H1 (cell line): ENCODE measurements at regions not wholly inside any gene's neighbourhood (a gene's known extent, or its start where the extent isn't known, plus 50 kb on each side); places are given as distances from the start of the nearest gene placed in this dataset.

Experiments used
- CTCF ChIA-PET: fragments of 300-600 bp; sonication (Branson Sonifier 250); formaldehyde crosslinking; loops from one replicate; lab custom pipeline; 2021; ENCODE audit not compliant: partially characterized antibody; lab: Charles Lee
- POLR2A ChIA-PET: fragments of 300-600 bp; sonication (Branson Sonifier 250); formaldehyde crosslinking; loops from one replicate; lab custom pipeline; 2021; ENCODE audit warnings: inconsistent platforms; ENCODE audit not compliant: partially characterized antibody; lab: Charles Lee
- DNase-seq, 2 experiments: peaks; one replicate each; pipeline versions ENCODE4 v3.0.0 to v3.0.0-alpha.2; 2010 to 2022; ENCODE audit warnings: low spot score in 2 of 2, low read depth in 1 of 2, mixed read lengths in 1 of 2
- FAIRE-seq: peaks from 2 replicates; lab custom pipeline; 2011; peaks lifted over from hg19 to GRCh38; lab: Jason Lieb, UNC
- H2AFZ ChIP-seq: 2 replicates; pipeline ENCODE4 v1.8.1; 2012; ENCODE audit warnings: low read length, inconsistent platforms
- H2AK5ac ChIP-seq: 2 replicates; pipeline ENCODE4 v1.6.1; 2013; ENCODE audit warnings: low read depth, low read length
- H2BK120ac ChIP-seq: replicated peaks from 2 replicates; pipeline ENCODE3; 2013; ENCODE audit warnings: low read depth, low read length, inconsistent platforms
- H2BK12ac ChIP-seq: 2 replicates; pipeline ENCODE4 v1.6.1; 2013; ENCODE audit warnings: low read depth, low read length
- H2BK15ac ChIP-seq: 2 replicates; pipeline ENCODE4 v1.6.1; 2013; ENCODE audit warnings: low read length
- H2BK20ac ChIP-seq: 2 replicates; pipeline ENCODE4 v1.6.1; 2013; ENCODE audit warnings: low read length
- H2BK5ac ChIP-seq: 2 replicates; pipeline ENCODE4 v1.6.1; 2013; ENCODE audit warnings: low read depth, low read length
- H3K14ac ChIP-seq: 2 replicates; pipeline ENCODE4 v1.6.1; 2013; ENCODE audit warnings: inconsistent platforms; ENCODE audit not compliant: insufficient read length
- H3K18ac ChIP-seq: 2 replicates; pipeline ENCODE4 v1.6.1; 2013; ENCODE audit warnings: low read length; ENCODE audit errors: extremely low read depth
- H3K23ac ChIP-seq: 2 replicates; pipeline ENCODE4 v1.6.1; 2013; ENCODE audit warnings: inconsistent platforms; ENCODE audit not compliant: insufficient read length
- H3K23me2 ChIP-seq: 2 replicates; pipeline ENCODE4 v1.6.1; 2013; ENCODE audit warnings: low read depth, low read length
- H3K27ac ChIP-seq: 2 replicates; pipeline ENCODE4 v1.6.1; 2011; ENCODE audit warnings: low read depth, low read length, inconsistent platforms
- H3K27me3 ChIP-seq, 4 experiments: replicated peaks in 1 of 4; 1 replicate in 1 of 4; 2 replicates in 3 of 4; pipeline versions ENCODE4 v1.6.1 to v1.8.1; 2011 to 2013; ENCODE audit warnings: low read length in 3 of 4, mild to moderate bottlenecking in 3 of 4, inconsistent platforms in 2 of 4, mixed read lengths in 2 of 4, moderate library complexity in 1 of 4; ENCODE audit not compliant: control insufficient read depth in 3 of 4, insufficient read depth in 3 of 4; ENCODE audit errors: extremely low read depth in 1 of 4
- H3K36me3 ChIP-seq, 4 experiments: 2 replicates each; pipeline versions ENCODE4 v1.6.1 to v1.8.1; 2011 to 2013; ENCODE audit warnings: mild to moderate bottlenecking in 4 of 4, low read length in 3 of 4, moderate library complexity in 2 of 4, control low read depth in 1 of 4, inconsistent platforms in 1 of 4; ENCODE audit not compliant: insufficient read depth in 4 of 4, control insufficient read depth in 2 of 4
- H3K4ac ChIP-seq: replicated peaks from 2 replicates; pipeline ENCODE3; 2013; ENCODE audit warnings: low read length, low read depth, mixed read lengths, inconsistent platforms; ENCODE audit not compliant: insufficient read length
- H3K4me1 ChIP-seq, 4 experiments: replicated peaks in 1 of 4; 1 replicate in 1 of 4; 2 replicates in 3 of 4; pipeline versions ENCODE4 v1.6.1 to v1.8.1; 2011 to 2013; ENCODE audit warnings: low read length in 3 of 4, inconsistent platforms in 2 of 4, mixed read lengths in 1 of 4; ENCODE audit not compliant: insufficient read depth in 4 of 4, control insufficient read depth in 3 of 4
- H3K4me2 ChIP-seq, 2 experiments: 2 replicates each; pipeline versions ENCODE4 v1.6.1 to v1.8.1; 2011 to 2013; ENCODE audit warnings: low read depth in 2 of 2, low read length in 2 of 2, control low read depth in 1 of 2, inconsistent platforms in 1 of 2, mild to moderate bottlenecking in 1 of 2; ENCODE audit not compliant: insufficient read depth in 1 of 2
- H3K4me3 ChIP-seq, 4 experiments: fragments of 200-600, 300-600 bp in 1 of 4; sonication (generic), shearing (Covaris generic), sonication (Bioruptor Twin) in 1 of 4; 2 replicates each; pipeline versions ENCODE4 v1.5.1 to v1.8.1; 2011 to 2016; ENCODE audit warnings: low read length in 4 of 4, low read depth in 3 of 4, control low read depth in 2 of 4, inconsistent platforms in 2 of 4, mild to moderate bottlenecking in 2 of 4, mixed read lengths in 1 of 4, moderate library complexity in 1 of 4; ENCODE audit not compliant: insufficient read depth in 2 of 4; ENCODE audit errors: extremely low read depth in 1 of 4
- H3K56ac ChIP-seq: replicated peaks from 2 replicates; pipeline ENCODE3; 2013; ENCODE audit warnings: low read depth, mild to moderate bottlenecking, mixed read lengths, low read length, inconsistent platforms; ENCODE audit not compliant: insufficient read length
- H3K79me1 ChIP-seq: 2 replicates; pipeline ENCODE4 v1.6.1; 2013; ENCODE audit warnings: low read depth, low read length, control low read depth
- H3K79me2 ChIP-seq, 2 experiments: 2 replicates each; pipeline versions ENCODE4 v1.6.1 to v1.8.1; 2012 to 2013; ENCODE audit warnings: low read length in 2 of 2, mild to moderate bottlenecking in 2 of 2, inconsistent platforms in 1 of 2; ENCODE audit not compliant: insufficient read depth in 2 of 2, control insufficient read depth in 1 of 2
- H3K9ac ChIP-seq, 4 experiments: replicated peaks in 1 of 4; 1 replicate in 1 of 4; 2 replicates in 3 of 4; pipeline versions ENCODE4 v1.6.1 to v1.8.1; 2011 to 2013; ENCODE audit warnings: low read depth in 3 of 4, low read length in 3 of 4, control low read depth in 2 of 4, mild to moderate bottlenecking in 2 of 4, moderate library complexity in 2 of 4, inconsistent platforms in 1 of 4; ENCODE audit errors: extremely low read depth in 1 of 4
- H3K9me3 ChIP-seq, 2 experiments: 2 replicates each; pipeline versions ENCODE4 v1.6.1 to v1.8.1; 2012 to 2013; ENCODE audit warnings: mild to moderate bottlenecking in 2 of 2, moderate library complexity in 2 of 2, control low read depth in 1 of 2, inconsistent platforms in 1 of 2, low read depth in 1 of 2, low read length in 1 of 2, mixed read lengths in 1 of 2; ENCODE audit not compliant: insufficient read depth in 2 of 2
- H4K20me1 ChIP-seq, 2 experiments: replicated peaks in 1 of 2; 2 replicates each; pipeline versions ENCODE3 to v1.8.1; 2011 to 2013; ENCODE audit warnings: inconsistent platforms in 2 of 2, low read length in 2 of 2, mild to moderate bottlenecking in 1 of 2; ENCODE audit not compliant: insufficient read depth in 2 of 2, control insufficient read depth in 1 of 2
- H4K5ac ChIP-seq: 2 replicates; pipeline ENCODE4 v1.6.1; 2013; ENCODE audit warnings: low read length, low read depth, mixed read lengths, inconsistent platforms; ENCODE audit not compliant: insufficient read length
- H4K8ac ChIP-seq: 2 replicates; pipeline ENCODE4 v1.8.0; 2013; ENCODE audit warnings: mild to moderate bottlenecking, moderate library complexity, low read length, inconsistent platforms; ENCODE audit not compliant: insufficient read depth; ENCODE audit errors: extremely low read depth
- H4K91ac ChIP-seq: replicated peaks from 2 replicates; pipeline ENCODE3; 2013; ENCODE audit warnings: low read length, mixed read lengths, inconsistent platforms; ENCODE audit not compliant: insufficient read length
- CBX5 ChIP-seq: fragments of 300-800, 300-1000 bp; sonication (generic); IDR thresholded peaks from 2 replicates; pipeline ENCODE4 v1.7.1; 2016; ENCODE audit warnings: antibody characterized with exemption, low read length, low read depth
- CBX8 ChIP-seq: fragments of 300-800, 300-1000 bp; sonication (generic); IDR thresholded peaks from 2 replicates; pipeline ENCODE4 v1.7.1; 2016; ENCODE audit warnings: low read depth, low read length, borderline replicate concordance
- CEBPB ChIP-seq: IDR thresholded peaks from 2 replicates; pipeline ENCODE4 v1.6.1; 2012; ENCODE audit warnings: low read depth, low read length
- CHD2 ChIP-seq: IDR thresholded peaks from 2 replicates; pipeline ENCODE4 v1.6.1; 2012; ENCODE audit warnings: low read length, improper control_type of control experiment
- CTBP2 ChIP-seq: IDR thresholded peaks from 2 replicates; pipeline ENCODE4 v1.7.0; 2011; ENCODE audit warnings: borderline replicate concordance, mild to moderate bottlenecking, moderate library complexity, mixed read lengths, low read length; ENCODE audit not compliant: insufficient read depth, insufficient read length
- GTF2F1 ChIP-seq: IDR thresholded peaks from 2 replicates; pipeline ENCODE4 v1.6.1; 2012; ENCODE audit warnings: low read depth, low read length, improper control_type of control experiment, borderline replicate concordance
- HDAC2 ChIP-seq, 2 experiments: fragments of 300-600 bp in 1 of 2; sonication (generic) in 1 of 2; IDR thresholded peaks; 2 replicates each; pipeline ENCODE4 v1.6.1; 2011 to 2012; ENCODE audit warnings: low read depth in 2 of 2, low read length in 2 of 2, mild to moderate bottlenecking in 2 of 2, moderate library complexity in 2 of 2, borderline replicate concordance in 1 of 2, inconsistent platforms in 1 of 2
- JUN ChIP-seq: IDR thresholded peaks from 2 replicates; pipeline ENCODE4 v1.6.1; 2011; ENCODE audit warnings: low read depth, mild to moderate bottlenecking, improper control_type of control experiment, low read length
- POLR2AphosphoS5 ChIP-seq: IDR thresholded peaks from 2 replicates; pipeline ENCODE4 v1.6.1; 2011; ENCODE audit warnings: low read depth, low read length
- POU5F1 ChIP-seq: IDR thresholded peaks from 2 replicates; pipeline ENCODE4 v1.6.1; 2011; ENCODE audit warnings: low read depth, mild to moderate bottlenecking, low read length, moderate library complexity
- RBBP5 ChIP-seq: IDR thresholded peaks from 2 replicates; pipeline ENCODE4 v1.7.1; 2012; ENCODE audit warnings: low read depth, mild to moderate bottlenecking, inconsistent platforms, low read length, moderate library complexity, borderline replicate concordance
- SIRT6 ChIP-seq: IDR thresholded peaks from one replicate; pipeline ENCODE4 v1.7.1; 2012; ENCODE audit warnings: low read length, inconsistent platforms
- SP1 ChIP-seq: IDR thresholded peaks from 2 replicates; pipeline ENCODE4 v1.6.1; 2011; ENCODE audit warnings: low read depth, low read length
- SP4 ChIP-seq: IDR thresholded peaks from 2 replicates; pipeline ENCODE4 v1.6.1; 2012; ENCODE audit warnings: low read length, inconsistent platforms
- SRF ChIP-seq: IDR thresholded peaks from 2 replicates; pipeline ENCODE4 v1.6.1; 2011; ENCODE audit warnings: mild to moderate bottlenecking, low read depth, low read length, moderate library complexity
- TAF1 ChIP-seq: IDR thresholded peaks from 2 replicates; pipeline ENCODE4 v1.6.1; 2011; ENCODE audit warnings: mild to moderate bottlenecking, low read depth, low read length
- ZNF274 ChIP-seq: IDR thresholded peaks from 2 replicates; pipeline ENCODE4 v1.7.0; 2012; ENCODE audit warnings: low read length, borderline replicate concordance; ENCODE audit errors: extremely low read depth
- WGBS, 2 experiments: shearing (Covaris generic) in 1 of 2; methylation state at CpG; one replicate each; pipeline versions ENCODE4 v1.1.6 to v1.1.7; 2013 to 2015; ENCODE audit warnings: low lambda C conversion rate in 2 of 2, mixed read lengths in 2 of 2, inconsistent platforms in 1 of 2, low coverage in 1 of 2, missing lambda C conversion rate in 1 of 2; ENCODE audit not compliant: insufficient replicate concordance in 2 of 2, insufficient coverage in 1 of 2, insufficient read length in 1 of 2; ENCODE audit errors: extremely low coverage in 1 of 2, missing lambda C conversion rate in 1 of 2; 5-methylcytosine and 5-hydroxymethylcytosine counted together

GRCh38 chr9:23441275-23441674 lies 384.8 kb downstream of the ELAVL2 start:
- H3K4me2 ChIP-seq: no peak overlapping the region
- DNase-seq (no peak), FAIRE-seq (no peak)
- no peak overlapping the region for H2BK20ac ChIP-seq
- no peaks in the 10 kb centered on the region for H3K23me2 ChIP-seq
- no peaks in the 10 kb centered on the region for H3K4me1 ChIP-seq
- 90% methylated on average over 6 of the region's 6 CpGs; no CpG with 5 or more reads in 1 of the 2 experiments for WGBS, 2 experiments
- no peak overlapping the region for H3K14ac ChIP-seq
- no peak overlapping the region for H2BK12ac ChIP-seq
- no peak overlapping the region for H4K91ac ChIP-seq
- H4K5ac ChIP-seq: no peak overlapping the region
- H4K20me1 ChIP-seq: no peaks in the 10 kb centered on the region
- no peak overlapping the region for H3K9ac ChIP-seq
- no peaks in the 10 kb centered on the region for H3K79me1 ChIP-seq
- H2AK5ac ChIP-seq: no peak overlapping the region
- no peaks in the 10 kb centered on the region for H3K36me3 ChIP-seq
- no peak overlapping the region for H3K4me3 ChIP-seq
- no peak overlapping the region for H2BK15ac ChIP-seq
- no peak overlapping the region for H3K18ac ChIP-seq
- H2BK120ac ChIP-seq: no peak overlapping the region
- no peak overlapping the region for H3K27ac ChIP-seq
- H4K8ac ChIP-seq: no peak overlapping the region
- no peak overlapping the region for H2AFZ ChIP-seq
- no peaks in the 10 kb centered on the region for H3K27me3 ChIP-seq
- H2BK5ac ChIP-seq: no peak overlapping the region
- H3K9me3 ChIP-seq: no peaks in the 10 kb centered on the region
- POLR2A ChIA-PET: no interaction called here
- H3K4ac ChIP-seq: no peak overlapping the region
- CTCF ChIA-PET: interaction anchor here (0.6 kb wide), 1 partner anchor 113 kb away, joined by 4 read pairs; no protein-coding TSS in a partner anchor
- no peak overlapping the region for H3K56ac ChIP-seq
- no peaks in the 10 kb centered on the region for H3K79me2 ChIP-seq
- no peak overlapping the region for H3K23ac ChIP-seq
- TF ChIP-seq CTBP2 (no peak), SP4 (no peak), POU5F1 (no peak), RBBP5 (no peak), CBX5 (no peak), CBX8 (no peak), SRF (no peak), CHD2 (no peak), GTF2F1 (no peak), HDAC2 (IDR thresholded peaks at IDR 0.05; ENCODE audit: borderline replicate concordance in 1 of 2, low read depth in 2 of 2, low read length in 2 of 2) (no peak), TAF1 (no peak), POLR2AphosphoS5 (no peak), CEBPB (no peak), JUN (no peak), ZNF274 (no peak), SIRT6 (no peak), SP1 (no peak)
